Fibroblast of the aortic adventitia (primary cell): ENCODE measurements at regions not wholly inside any gene's neighbourhood (a gene's known extent, or its start where the extent isn't known, plus 50 kb on each side); places are given as distances from the start of the nearest gene placed in this dataset.

ENCODE experiments used
- DNase-seq: peaks from one replicate; pipeline ENCODE4 v3.0.0-alpha.2; 2010; ENCODE audit warnings: low read depth
- H3K4me3 ChIP-seq: 2 replicates; pipeline ENCODE4 v1.5.1; 2011; ENCODE audit warnings: low read depth, mild to moderate bottlenecking, control low read depth, low read length, moderate library complexity
- CTCF ChIP-seq: IDR thresholded peaks from 2 replicates; pipeline ENCODE4 v1.5.1; 2011; ENCODE audit warnings: mild to moderate bottlenecking, low read length, control low read depth, inconsistent platforms; ENCODE audit not compliant: insufficient read depth

DNA sequence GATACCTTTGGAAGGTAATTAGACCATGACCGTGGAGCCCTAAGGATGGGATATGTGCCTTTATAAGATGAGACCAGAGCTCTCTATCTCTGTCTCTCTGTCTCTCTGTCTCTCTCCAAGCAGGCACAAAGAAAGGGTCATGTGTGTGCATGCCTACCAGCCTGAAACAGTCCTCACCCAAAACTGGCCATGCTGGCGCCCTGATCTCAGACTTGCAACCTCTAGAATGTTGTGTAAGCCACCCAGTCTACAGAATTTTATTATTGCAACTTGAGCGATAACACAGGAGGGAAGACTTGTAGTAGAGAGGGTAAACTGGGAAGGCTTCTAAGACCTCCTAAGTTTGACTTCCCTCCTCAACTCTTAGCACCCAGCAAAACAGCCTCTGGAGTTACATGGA is 124.1 kb upstream of the SERTAD2 start:
- H3K4me3 ChIP-seq: no peak overlapping the region
- no peak for DNase-seq
- no peak for TF ChIP-seq CTCF

GRCh38 chr2:64779117-64779690 is 125.5 kb upstream of the SERTAD2 start:
- no peak for TF ChIP-seq CTCF
- H3K4me3 ChIP-seq: no peak overlapping the region
- DNase-seq: peak; percentile 96

DNA sequence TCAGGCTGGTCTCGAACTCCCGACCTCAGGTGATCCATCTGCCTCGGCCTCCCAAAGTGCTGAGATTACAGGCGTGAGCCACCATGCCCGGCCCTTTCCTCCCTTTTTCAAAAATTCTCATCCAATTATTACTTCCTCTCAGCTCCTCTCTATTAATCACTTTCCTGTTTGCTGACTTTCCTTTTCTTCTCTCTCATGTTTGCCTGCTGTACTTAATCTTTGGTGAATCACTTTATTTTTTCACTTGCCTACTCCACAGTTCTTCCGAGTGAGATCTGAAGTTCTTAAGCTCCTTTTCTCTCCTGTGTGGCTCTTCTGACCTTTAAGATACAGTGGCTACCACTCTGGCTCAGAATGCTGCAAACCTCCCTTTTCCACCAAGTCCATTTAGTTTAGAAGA is 126.3 kb upstream of the SERTAD2 start:
- DNase-seq: peak; percentile 33

DNA sequence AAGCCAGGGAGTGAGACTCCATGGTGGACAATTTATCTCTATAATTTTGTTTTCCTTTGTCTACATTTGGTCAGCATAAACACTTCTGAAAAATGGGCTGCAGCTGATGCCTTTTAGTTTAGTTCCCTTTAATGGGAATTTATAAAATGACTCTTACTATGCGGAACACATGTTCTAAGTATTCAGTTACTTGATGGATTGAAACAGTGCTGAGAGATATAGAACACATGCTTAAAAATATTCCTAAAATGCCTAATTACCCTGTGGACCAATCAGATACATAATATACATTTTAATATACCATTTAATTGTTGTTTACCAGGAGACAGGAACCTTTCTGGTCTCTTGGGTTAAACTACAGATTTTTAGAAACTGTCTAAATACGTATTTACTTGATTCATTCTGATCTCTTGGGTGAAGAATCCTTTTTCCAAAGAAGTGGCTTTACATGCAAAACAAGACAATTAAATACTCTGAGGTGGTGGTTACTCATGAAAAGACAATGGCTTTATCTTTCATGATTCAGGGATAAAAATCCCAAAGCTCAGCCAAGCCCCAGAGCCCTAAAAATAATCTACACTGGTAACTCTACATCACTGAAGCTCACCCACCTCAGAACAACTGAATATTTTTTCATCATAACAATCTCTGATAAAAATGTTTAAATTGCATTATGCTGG is 128.1 kb upstream of the SERTAD2 start:
- H3K4me3 ChIP-seq: no peak overlapping the region
- no peak for TF ChIP-seq CTCF

More for the DNA sequence above, 126.3 kb upstream of the SERTAD2 start:
- no peak overlapping the region for H3K4me3 ChIP-seq
- TF ChIP-seq CTCF: no peak

GRCh38 chr2:64784168-64785061 is 130.7 kb upstream of the SERTAD2 start:
- no peak overlapping the region for H3K4me3 ChIP-seq
- DNase-seq: no peak
- no peak for TF ChIP-seq CTCF

More for the DNA sequence above, 128.1 kb upstream of the SERTAD2 start:
- peak; percentile 90 for DNase-seq

DNA sequence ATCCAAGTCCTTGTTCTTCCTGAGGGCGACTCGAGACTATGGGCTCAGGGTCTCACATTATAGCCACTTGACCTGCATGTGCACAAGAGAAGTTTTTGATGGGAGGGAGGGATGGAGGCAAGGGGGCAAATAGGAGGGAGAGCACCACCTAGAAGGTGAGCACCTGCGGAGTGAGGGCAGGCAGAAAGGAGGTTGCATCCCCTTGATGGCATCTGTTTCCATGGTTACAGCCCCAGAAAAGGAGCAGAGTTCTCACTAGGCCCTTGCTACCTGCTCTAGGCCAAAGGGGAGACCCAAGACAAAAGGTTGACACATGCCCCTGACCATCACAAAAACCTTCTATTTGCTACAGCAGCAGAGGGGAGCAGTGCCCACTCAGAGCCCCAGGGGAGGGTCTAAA is 131.5 kb upstream of the SERTAD2 start:
- no peak for TF ChIP-seq CTCF
- no peak overlapping the region for H3K4me3 ChIP-seq
- DNase-seq: no peak
